CD4-positive, alpha-beta T cell (primary cell): ENCODE measurements at regions not wholly inside any gene's neighbourhood (a gene's known extent, or its start where the extent isn't known, plus 50 kb on each side); places are given as distances from the start of the nearest gene placed in this dataset.

Experiments
- ATAC-seq: fragments of 200-7000 bp; cut with Tn5 transposase; one replicate; pipeline ENCODE4 v1.10.0; 2022; ENCODE audit warnings: mild to moderate bottlenecking; ENCODE audit not compliant: poor library complexity
- CTCF ChIA-PET: fragments of 350-600 bp; sonication (Branson Sonifier 250); formaldehyde crosslinking; loops from one replicate; lab custom pipeline; 2021; ENCODE audit warnings: antibody characterized with exemption, inconsistent platforms; lab: Charles Lee
- POLR2A ChIA-PET: fragments of 350-600 bp; sonication (Branson Sonifier 250); formaldehyde crosslinking; loops from one replicate; lab custom pipeline; 2021; ENCODE audit warnings: antibody characterized with exemption, inconsistent platforms; lab: Charles Lee
- DNase-seq, 14 experiments: peaks; one replicate each; pipeline ENCODE4 v3.0.0-alpha.2; 2013 to 2020; ENCODE audit warnings: mixed read lengths in 2 of 14
- H3K27ac ChIP-seq, 2 donors: one replicate each; pipeline versions ENCODE4 v1.5.1 to v1.7.0; 2013; ENCODE audit warnings: low read length in 2 of 2, low read depth in 1 of 2, mild to moderate bottlenecking in 1 of 2
- H3K27me3 ChIP-seq, 2 experiments: 1 replicate in 1 of 2; 2 replicates in 1 of 2; pipeline versions ENCODE4 v1.6.1 to v1.7.0; 2013; ENCODE audit warnings: low read length in 2 of 2, control low read depth in 1 of 2, mild to moderate bottlenecking in 1 of 2, moderate library complexity in 1 of 2; ENCODE audit not compliant: insufficient read depth in 2 of 2, control insufficient read depth in 1 of 2
- H3K36me3 ChIP-seq: one replicate; pipeline ENCODE4 v1.6.1; 2013; ENCODE audit warnings: low read length, control low read depth; ENCODE audit not compliant: insufficient read depth
- H3K4me1 ChIP-seq: one replicate; pipeline ENCODE4 v1.6.1; 2013; ENCODE audit warnings: low read length, control low read depth; ENCODE audit not compliant: insufficient read depth
- H3K4me3 ChIP-seq: one replicate; pipeline ENCODE4 v1.5.1; 2013; ENCODE audit warnings: mild to moderate bottlenecking, low read length, moderate library complexity
- H3K9me3 ChIP-seq, 2 experiments: 1 replicate in 1 of 2; 2 replicates in 1 of 2; pipeline versions ENCODE4 v1.6.1 to v1.7.0; 2013; ENCODE audit warnings: low read length in 2 of 2, mild to moderate bottlenecking in 2 of 2, control low read depth in 1 of 2, moderate library complexity in 1 of 2; ENCODE audit not compliant: control insufficient read depth in 1 of 2, insufficient read depth in 1 of 2
- H3K27ac Mint-ChIP-seq: one replicate; pipeline ENCODE4 v1.8.0; 2020; ENCODE audit warnings: mixed read lengths
- H3K27me3 Mint-ChIP-seq: one replicate; pipeline ENCODE4 v1.8.0; 2021; ENCODE audit warnings: mixed read lengths
- H3K36me3 Mint-ChIP-seq: one replicate; pipeline ENCODE4 v1.8.0; 2021; ENCODE audit warnings: low read depth, mixed read lengths
- H3K4me1 Mint-ChIP-seq: one replicate; pipeline ENCODE4 v1.8.0; 2021; ENCODE audit warnings: low read depth, mixed read lengths
- H3K4me3 Mint-ChIP-seq: one replicate; pipeline ENCODE4 v1.8.0; 2020; ENCODE audit warnings: mild to moderate bottlenecking, mixed read lengths
- H3K9me3 Mint-ChIP-seq: one replicate; pipeline ENCODE4 v1.8.0; 2020; ENCODE audit warnings: mixed read lengths
- CTCF ChIP-seq: fragments of 200-600 bp; IDR thresholded peaks from one replicate; pipeline ENCODE4 v1.8.0; 2022; ENCODE audit warnings: antibody characterized with exemption, mild to moderate bottlenecking
- intact Hi-C, 2 experiments: fragments of 100-400 bp; cut with DNase I in 1 of 2; cut with micrococcal nuclease in 1 of 2; formaldehyde crosslinking; loops; one replicate each; pipeline versions ENCODE4 v1.15.1 to v1.9.0; 2023 to 2025; cut with DNase I, micrococcal nuclease

DNA sequence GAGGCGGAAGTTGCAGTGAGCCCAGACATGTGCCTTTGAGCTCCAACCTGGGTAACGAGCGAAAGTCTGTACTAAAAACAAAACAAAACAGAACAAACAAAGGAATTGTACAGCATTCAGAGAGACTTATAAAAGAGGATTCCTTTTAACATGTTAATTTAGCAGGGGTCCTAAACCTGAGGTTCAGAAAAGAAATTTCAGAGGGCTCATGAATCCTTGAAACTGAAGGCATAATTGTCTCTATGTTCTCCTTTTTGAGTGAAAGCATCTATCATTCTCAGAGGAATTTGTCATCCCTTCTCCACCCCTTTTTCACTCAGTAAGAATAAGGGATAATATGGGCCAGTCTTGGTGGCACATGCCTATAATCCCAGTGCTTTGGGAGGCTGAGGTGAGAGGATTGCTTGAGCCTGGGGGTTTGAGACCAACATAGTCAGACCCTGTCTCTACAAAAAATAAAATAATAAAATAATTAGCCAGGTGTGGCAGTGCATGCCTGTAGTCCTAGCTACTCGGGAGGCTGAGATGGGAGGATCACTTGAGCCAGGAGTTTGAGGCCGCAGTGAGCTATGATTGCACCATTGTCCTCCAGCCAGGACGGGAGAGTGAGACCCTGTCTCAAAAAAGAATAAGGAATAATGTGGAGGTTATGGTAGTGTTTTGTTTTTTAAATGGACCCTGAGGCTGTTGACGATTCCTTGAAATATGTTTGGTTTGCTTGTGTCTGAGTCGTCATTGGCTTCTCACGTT lies 309.1 kb upstream of the C2CD4B start:
- ChIA-PET POLR2A (no interaction called here), CTCF (no interaction called here)
- no peak for ATAC-seq
- no peak overlapping the region for H3K4me3 ChIP-seq
- no peaks in the 10 kb centered on the region for H3K4me1 ChIP-seq
- no peak overlapping the region for H3K4me3 Mint-ChIP-seq
- no peaks in the 10 kb centered on the region for H3K27me3 ChIP-seq
- H3K9me3 ChIP-seq: no peaks in the 10 kb centered on the region
- no peaks in the 10 kb centered on the region for H3K36me3 ChIP-seq
- H3K27me3 Mint-ChIP-seq: no peaks in the 10 kb centered on the region
- no peaks in the 10 kb centered on the region for H3K9me3 Mint-ChIP-seq
- no peak for TF ChIP-seq CTCF
- DNase-seq: no peak
- intact Hi-C loops: no loop called here
- H3K36me3 Mint-ChIP-seq: no peaks in the 10 kb centered on the region
- no peak overlapping the region for H3K27ac Mint-ChIP-seq
- no peak overlapping the region for H3K27ac ChIP-seq
- no peaks in the 10 kb centered on the region for H3K4me1 Mint-ChIP-seq

DNA sequence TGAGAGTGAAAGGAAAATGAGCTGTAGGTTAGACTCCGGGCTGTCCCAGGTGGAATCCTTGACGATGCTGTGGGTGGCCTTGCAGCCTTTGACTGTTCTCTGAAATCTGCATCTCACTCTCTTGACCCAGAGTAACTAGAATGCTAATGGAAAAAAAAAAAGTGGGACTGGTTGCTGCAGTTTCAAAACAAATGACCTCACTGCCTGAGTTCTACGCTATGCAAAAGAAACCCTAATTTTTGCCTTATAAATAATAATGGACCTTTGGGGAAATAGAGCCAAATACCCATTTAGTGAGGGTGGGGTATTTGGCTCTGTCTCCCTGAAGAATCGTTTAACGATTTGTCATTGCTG lies 309.7 kb upstream of the C2CD4B start:
- ATAC-seq (no peak), DNase-seq (no peak)
- H3K4me1 ChIP-seq: no peaks in the 10 kb centered on the region
- no peak overlapping the region for H3K27ac ChIP-seq
- intact Hi-C loops: no loop called here
- Mint-ChIP-seq H3K9me3 (no peaks in the 10 kb centered on the region), H3K27me3 (no peaks in the 10 kb centered on the region), H3K4me1 (no peaks in the 10 kb centered on the region), H3K36me3 (no peaks in the 10 kb centered on the region), H3K27ac (no peak overlapping the region), H3K4me3 (no peak overlapping the region)
- H3K9me3 ChIP-seq: no peaks in the 10 kb centered on the region
- TF ChIP-seq CTCF: no peak
- H3K27me3 ChIP-seq: no peaks in the 10 kb centered on the region
- POLR2A ChIA-PET: no interaction called here
- H3K4me3 ChIP-seq: no peak overlapping the region
- no peaks in the 10 kb centered on the region for H3K36me3 ChIP-seq
- CTCF ChIA-PET: no interaction called here

DNA sequence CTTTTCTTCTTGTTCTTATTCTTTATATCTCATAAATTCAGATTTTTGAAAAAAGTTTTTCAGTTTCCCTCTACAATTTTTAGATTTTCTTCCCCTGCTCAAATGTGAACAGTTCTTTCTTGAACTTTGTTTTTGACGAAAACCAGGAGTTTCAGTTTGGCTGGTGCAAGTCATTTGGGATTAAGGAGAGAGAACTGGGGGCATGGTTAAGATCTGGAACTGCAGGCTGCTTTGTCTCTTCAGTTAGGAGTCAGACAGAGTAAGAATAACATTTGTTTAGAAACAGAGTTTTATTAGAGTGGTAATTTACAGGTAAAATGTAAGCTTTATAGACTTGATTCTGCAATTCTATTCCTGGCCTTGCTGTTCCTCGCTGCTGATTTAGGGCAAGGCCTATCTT lies 310.5 kb upstream of the C2CD4B start:
- Mint-ChIP-seq H3K36me3 (no peaks in the 10 kb centered on the region), H3K4me1 (no peaks in the 10 kb centered on the region), H3K27me3 (no peaks in the 10 kb centered on the region), H3K27ac (no peak overlapping the region), H3K4me3 (no peak overlapping the region), H3K9me3 (no peaks in the 10 kb centered on the region)
- ChIA-PET CTCF (no interaction called here), POLR2A (no interaction called here)
- TF ChIP-seq CTCF: no peak
- H3K4me1 ChIP-seq: no peaks in the 10 kb centered on the region
- ATAC-seq (no peak), DNase-seq (no peak)
- intact Hi-C loops: no loop called here
- no peaks in the 10 kb centered on the region for H3K27me3 ChIP-seq
- no peak overlapping the region for H3K4me3 ChIP-seq
- no peaks in the 10 kb centered on the region for H3K9me3 ChIP-seq
- H3K36me3 ChIP-seq: no peaks in the 10 kb centered on the region
- no peak overlapping the region for H3K27ac ChIP-seq
